ENCODE measurements at regions not wholly inside any gene's neighbourhood (a gene's known extent, or its start where the extent isn't known, plus 50 kb on each side); places are given as distances from the start of the nearest gene placed in this dataset.
A peak's percentile ranks its signal among the peaks of the same experiment; 100 is the strongest.
"Not testable (repeated sequence)": the region's sequence is repeated elsewhere in the genome, so short reads cannot be mapped to it uniquely, and the experiment has no call there.

- intact Hi-C loops (cut with DNase I): no loop called here
- ATAC-seq: no peak
- DNase-seq (ENCODE audit: missing footprints): no peak
These were observed 462.6 kb upstream of the RUNX1 start for GRCh38 chr21:35511696-35512162.

- intact Hi-C loops (cut with DNase I): no loop called here
- ATAC-seq: no peak
- DNase-seq (ENCODE audit: missing footprints): no peak
These were observed 462.0 kb upstream of the RUNX1 start for GRCh38 chr21:35510957-35511695.

- ATAC-seq (no peak), DNase-seq (ENCODE audit: missing footprints) (no peak)
- intact Hi-C loops (cut with DNase I): no loop called here
These were observed 461.2 kb upstream of the RUNX1 start for GRCh38 chr21:35510294-35510693.

GRCh38 chr21:35509001-35509704, 460.1 kb upstream of the RUNX1 start:
- intact Hi-C loops (cut with DNase I): loop anchor here (10.0 kb wide), 2 partner anchors 336 to 614 kb away; no protein-coding TSS in a partner anchor
- ATAC-seq: peak; percentile 48
- DNase-seq (ENCODE audit: missing footprints): no peak

- DNase-seq (ENCODE audit: missing footprints) (peak; percentile 81), ATAC-seq (peak; percentile 87)
- intact Hi-C loops (cut with DNase I): loop anchor here (10.0 kb wide), 2 partner anchors 336 to 614 kb away; no protein-coding TSS in a partner anchor
These were observed 459.2 kb upstream of the RUNX1 start for GRCh38 chr21:35508139-35508888.

GRCh38 chr21:35507181-35507759, 458.2 kb upstream of the RUNX1 start:
- intact Hi-C loops (cut with DNase I): loop anchor here (10.0 kb wide), 2 partner anchors 338 to 612 kb away; no protein-coding TSS in a partner anchor
- no peak for DNase-seq (ENCODE audit: missing footprints)
- ATAC-seq: no peak

GRCh38 chr21:35506771-35507170, 457.7 kb upstream of the RUNX1 start:
- intact Hi-C loops (cut with DNase I): loop anchor here (10.0 kb wide), 2 partner anchors 338 to 612 kb away; no protein-coding TSS in a partner anchor
- DNase-seq (ENCODE audit: missing footprints): no peak
- no peak for ATAC-seq

- intact Hi-C loops (cut with DNase I): loop anchor here (10.0 kb wide), 2 partner anchors 338 to 612 kb away; no protein-coding TSS in a partner anchor
- ATAC-seq: no peak
- no peak for DNase-seq (ENCODE audit: missing footprints)
These were observed 457.2 kb upstream of the RUNX1 start for GRCh38 chr21:35506352-35506751.

- ATAC-seq: no peak
- intact Hi-C loops (cut with DNase I): loop anchor here (10.0 kb wide), 2 partner anchors 340 to 610 kb away; no protein-coding TSS in a partner anchor
- DNase-seq (ENCODE audit: missing footprints): no peak
These were observed 455.9 kb upstream of the RUNX1 start for GRCh38 chr21:35504951-35505466.

GRCh38 chr21:35504277-35504676, 455.2 kb upstream of the RUNX1 start:
- no peak for DNase-seq (ENCODE audit: missing footprints)
- intact Hi-C loops (cut with DNase I): loop anchor here (10.0 kb wide), 2 partner anchors 341 to 609 kb away; no protein-coding TSS in a partner anchor
- ATAC-seq: no peak

- no peak for DNase-seq (ENCODE audit: missing footprints)
- intact Hi-C loops (cut with DNase I): loop anchor here (10.0 kb wide), 2 partner anchors 341 to 609 kb away; no protein-coding TSS in a partner anchor
- peak; percentile 49 for ATAC-seq
These were observed 454.6 kb upstream of the RUNX1 start for GRCh38 chr21:35503671-35504070.

- ATAC-seq: no peak
- intact Hi-C loops (cut with DNase I): loop anchor here (10.0 kb wide), 2 partner anchors 342 to 608 kb away; no protein-coding TSS in a partner anchor
- no peak for DNase-seq (ENCODE audit: missing footprints)
These were observed 453.7 kb upstream of the RUNX1 start for GRCh38 chr21:35502821-35503220.

GRCh38 chr21:35497522-35497921, 448.4 kb upstream of the RUNX1 start:
- ATAC-seq; intact Hi-C loops (cut with DNase I); DNase-seq (ENCODE audit: missing footprints): not testable (repeated sequence)

GRCh38 chr21:35491920-35492678, 443.0 kb upstream of the RUNX1 start:
- intact Hi-C loops (cut with DNase I): no loop called here
- DNase-seq (ENCODE audit: missing footprints) (no peak), ATAC-seq (no peak)

GRCh38 chr21:35491114-35491513, 442.0 kb upstream of the RUNX1 start:
- ATAC-seq (no peak), DNase-seq (ENCODE audit: missing footprints) (no peak)
- intact Hi-C loops (cut with DNase I): no loop called here

GRCh38 chr21:35489389-35489980, 440.4 kb upstream of the RUNX1 start:
- intact Hi-C loops (cut with DNase I): no loop called here
- no peak for DNase-seq (ENCODE audit: missing footprints)
- no peak for ATAC-seq

GRCh38 chr21:35488946-35489345, 439.8 kb upstream of the RUNX1 start:
- intact Hi-C loops (cut with DNase I): no loop called here
- DNase-seq (ENCODE audit: missing footprints): no peak
- no peak for ATAC-seq

Measured in Right ventricle myocardium inferior (tissue), 1 donor.